MM.1S (cell line): ENCODE measurements at regions not wholly inside any gene's neighbourhood (a gene's known extent, or its start where the extent isn't known, plus 50 kb on each side); places are given as distances from the start of the nearest gene placed in this dataset.

Source experiments
- EZH2 ChIP-seq: fragments of 300-600 bp; sonication (generic); optimal IDR thresholded peaks from 2 replicates; pipeline ENCODE3; 2017; ENCODE audit warnings: low read depth, mild to moderate bottlenecking, antibody characterized with exemption, low read length, mixed read lengths
- EZH2phosphoT487 ChIP-seq: fragments of 300-600 bp; sonication (generic); IDR thresholded peaks from 2 replicates; pipeline ENCODE4 v1.6.1; 2018; ENCODE audit warnings: antibody characterized with exemption, low read length
- TF ChIP-seq, protein P1 (sequence below): fragments of 300-600 bp; sonication (generic); IDR thresholded peaks from 2 replicates; pipeline ENCODE4 v1.5.1; 2016; ENCODE audit warnings: antibody characterized with exemption, low read length, mixed read lengths

DNA sequence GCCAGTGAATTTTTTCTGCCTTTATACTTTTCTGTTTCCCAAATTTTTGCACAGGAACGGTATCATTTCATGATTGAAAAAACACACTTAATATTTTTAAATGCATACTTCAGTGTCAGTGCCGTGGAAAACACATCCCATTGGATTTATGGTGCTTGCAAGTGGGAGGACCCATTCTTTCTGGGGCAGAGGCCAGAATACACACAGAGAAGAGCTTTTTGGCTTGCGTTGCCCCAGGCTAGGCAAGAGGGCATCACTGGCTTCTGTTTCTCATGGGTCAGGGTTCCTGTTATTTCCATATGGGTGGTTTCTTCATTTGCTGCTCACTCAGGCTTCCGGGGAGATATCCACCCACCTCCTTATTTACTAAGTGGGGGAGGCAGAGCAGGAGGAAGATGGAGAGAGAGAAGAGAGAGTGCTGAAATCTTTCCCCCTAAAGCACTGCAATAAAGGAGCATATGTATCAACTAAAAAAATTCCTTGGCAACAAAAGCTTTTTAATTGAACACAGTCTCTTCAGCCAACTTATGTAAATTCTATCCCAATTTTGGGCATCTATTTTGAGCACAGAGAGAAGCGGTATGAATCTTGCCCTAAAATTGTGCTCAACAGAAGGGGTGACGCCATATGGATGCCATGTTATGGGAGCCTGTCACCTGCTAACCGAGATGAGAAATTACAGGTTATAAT, 66.0 kb upstream of the KIRREL3 start:
- TF ChIP-seq, protein P1, sequence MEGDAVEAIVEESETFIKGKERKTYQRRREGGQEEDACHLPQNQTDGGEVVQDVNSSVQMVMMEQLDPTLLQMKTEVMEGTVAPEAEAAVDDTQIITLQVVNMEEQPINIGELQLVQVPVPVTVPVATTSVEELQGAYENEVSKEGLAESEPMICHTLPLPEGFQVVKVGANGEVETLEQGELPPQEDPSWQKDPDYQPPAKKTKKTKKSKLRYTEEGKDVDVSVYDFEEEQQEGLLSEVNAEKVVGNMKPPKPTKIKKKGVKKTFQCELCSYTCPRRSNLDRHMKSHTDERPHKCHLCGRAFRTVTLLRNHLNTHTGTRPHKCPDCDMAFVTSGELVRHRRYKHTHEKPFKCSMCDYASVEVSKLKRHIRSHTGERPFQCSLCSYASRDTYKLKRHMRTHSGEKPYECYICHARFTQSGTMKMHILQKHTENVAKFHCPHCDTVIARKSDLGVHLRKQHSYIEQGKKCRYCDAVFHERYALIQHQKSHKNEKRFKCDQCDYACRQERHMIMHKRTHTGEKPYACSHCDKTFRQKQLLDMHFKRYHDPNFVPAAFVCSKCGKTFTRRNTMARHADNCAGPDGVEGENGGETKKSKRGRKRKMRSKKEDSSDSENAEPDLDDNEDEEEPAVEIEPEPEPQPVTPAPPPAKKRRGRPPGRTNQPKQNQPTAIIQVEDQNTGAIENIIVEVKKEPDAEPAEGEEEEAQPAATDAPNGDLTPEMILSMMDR, result no peak
- TF ChIP-seq EZH2 (no peak), EZH2phosphoT487 (no peak)
